ENCODE measurements at regions not wholly inside any gene's neighbourhood (a gene's known extent, or its start where the extent isn't known, plus 50 kb on each side); places are given as distances from the start of the nearest gene placed in this dataset.

- Histone ChIP-seq H3K9me3 (ENCODE audit: insufficient read depth, low read length) (no peaks in the 10 kb centered on the region), H3K36me3 (replicated peaks; ENCODE audit: low read depth, low read length) (no peaks in the 10 kb centered on the region), H3K9ac (ENCODE audit: low read length) (no peak overlapping the region), H3K4me3 (ENCODE audit: low read length) (no peak overlapping the region), H2AFZ (ENCODE audit: low read depth, low read length) (no peak overlapping the region), H3K4me2 (ENCODE audit: low read length) (no peak overlapping the region), H4K20me1 (ENCODE audit: insufficient read depth, low read length) (no peaks in the 10 kb centered on the region), H3K4me1 (ENCODE audit: low read length) (peaks cover 10% of the 10 kb centered on the region), H3K27ac (ENCODE audit: low read length) (no peak overlapping the region), H3K27me3 (ENCODE audit: low read depth, low read length) (no peaks in the 10 kb centered on the region), H3K79me2 (ENCODE audit: low read length) (no peaks in the 10 kb centered on the region)
- no peak for TF ChIP-seq CTCF (IDR thresholded peaks at IDR 0.05; ENCODE audit: low read depth, low read length)
- TF ChIP-seq EZH2phosphoT487 (IDR thresholded peaks at IDR 0.05; ENCODE audit: low read depth), result no peak
These were observed 1756.5 kb downstream of the NCAM2 start for GRCh38 chr21:22754746-22755145.

GRCh38 chr21:22758478-22758877 is 1760.3 kb downstream of the NCAM2 start:
- Histone ChIP-seq H3K27ac (ENCODE audit: low read length) (no peak overlapping the region), H3K36me3 (replicated peaks; ENCODE audit: low read depth, low read length) (no peaks in the 10 kb centered on the region), H2AFZ (ENCODE audit: low read depth, low read length) (no peak overlapping the region), H3K27me3 (ENCODE audit: low read depth, low read length) (no peaks in the 10 kb centered on the region), H3K9ac (ENCODE audit: low read length) (no peak overlapping the region), H4K20me1 (ENCODE audit: insufficient read depth, low read length) (no peaks in the 10 kb centered on the region), H3K9me3 (ENCODE audit: insufficient read depth, low read length) (no peaks in the 10 kb centered on the region), H3K4me3 (ENCODE audit: low read length) (no peak overlapping the region), H3K4me2 (ENCODE audit: low read length) (no peak overlapping the region), H3K4me1 (ENCODE audit: low read length) (peaks cover 7% of the 10 kb centered on the region), H3K79me2 (ENCODE audit: low read length) (no peaks in the 10 kb centered on the region)
- TF ChIP-seq CTCF (IDR thresholded peaks at IDR 0.05; ENCODE audit: low read depth, low read length), result no peak
- no peak for TF ChIP-seq EZH2phosphoT487 (IDR thresholded peaks at IDR 0.05; ENCODE audit: low read depth)

GRCh38 chr21:22762463-22762862 is 1764.3 kb downstream of the NCAM2 start:
- H3K4me3 ChIP-seq (ENCODE audit: low read length), result no peak overlapping the region
- H4K20me1 ChIP-seq (ENCODE audit: insufficient read depth, low read length), result no peaks in the 10 kb centered on the region
- H3K79me2 ChIP-seq (ENCODE audit: low read length), result no peaks in the 10 kb centered on the region
- no peaks in the 10 kb centered on the region for H3K4me1 ChIP-seq (ENCODE audit: low read length)
- no peaks in the 10 kb centered on the region for H3K9me3 ChIP-seq (ENCODE audit: insufficient read depth, low read length)
- H3K27ac ChIP-seq (ENCODE audit: low read length), result no peak overlapping the region
- H3K4me2 ChIP-seq (ENCODE audit: low read length), result no peak overlapping the region
- no peak for TF ChIP-seq EZH2phosphoT487 (IDR thresholded peaks at IDR 0.05; ENCODE audit: low read depth)
- TF ChIP-seq CTCF (IDR thresholded peaks at IDR 0.05; ENCODE audit: low read depth, low read length), result no peak
- H3K27me3 ChIP-seq (ENCODE audit: low read depth, low read length), result no peaks in the 10 kb centered on the region
- H3K9ac ChIP-seq (ENCODE audit: low read length), result no peak overlapping the region
- no peak overlapping the region for H2AFZ ChIP-seq (ENCODE audit: low read depth, low read length)
- no peaks in the 10 kb centered on the region for H3K36me3 ChIP-seq (replicated peaks; ENCODE audit: low read depth, low read length)

GRCh38 chr21:22763442-22763841 is 1765.2 kb downstream of the NCAM2 start:
- Histone ChIP-seq H3K79me2 (ENCODE audit: low read length) (no peaks in the 10 kb centered on the region), H3K9me3 (ENCODE audit: insufficient read depth, low read length) (no peaks in the 10 kb centered on the region), H3K27me3 (ENCODE audit: low read depth, low read length) (no peaks in the 10 kb centered on the region), H4K20me1 (ENCODE audit: insufficient read depth, low read length) (no peaks in the 10 kb centered on the region), H3K9ac (ENCODE audit: low read length) (no peak overlapping the region), H3K4me1 (ENCODE audit: low read length) (no peaks in the 10 kb centered on the region), H3K4me3 (ENCODE audit: low read length) (no peak overlapping the region), H2AFZ (ENCODE audit: low read depth, low read length) (no peak overlapping the region), H3K36me3 (replicated peaks; ENCODE audit: low read depth, low read length) (no peaks in the 10 kb centered on the region), H3K4me2 (ENCODE audit: low read length) (no peak overlapping the region), H3K27ac (ENCODE audit: low read length) (no peak overlapping the region)
- TF ChIP-seq EZH2phosphoT487 (IDR thresholded peaks at IDR 0.05; ENCODE audit: low read depth), result no peak
- TF ChIP-seq CTCF (IDR thresholded peaks at IDR 0.05; ENCODE audit: low read depth, low read length), result no peak

Data from OCI-LY3 (cell line).